Activated CD8-positive, alpha-beta memory T cell treated with anti-CD3 and anti-CD28 coated beads for 4 hours (primary cell): ENCODE measurements at regions not wholly inside any gene's neighbourhood (a gene's known extent, or its start where the extent isn't known, plus 50 kb on each side); places are given as distances from the start of the nearest gene placed in this dataset.
"Not testable (repeated sequence)": the region's sequence is repeated elsewhere in the genome, so short reads cannot be mapped to it uniquely, and the experiment has no call there.

Experiments
- DNase-seq, 2 donors: peaks; one replicate each; pipeline ENCODE4 v3.0.0-alpha.2; 2020; ENCODE audit warnings: low read depth in 2 of 2

DNA sequence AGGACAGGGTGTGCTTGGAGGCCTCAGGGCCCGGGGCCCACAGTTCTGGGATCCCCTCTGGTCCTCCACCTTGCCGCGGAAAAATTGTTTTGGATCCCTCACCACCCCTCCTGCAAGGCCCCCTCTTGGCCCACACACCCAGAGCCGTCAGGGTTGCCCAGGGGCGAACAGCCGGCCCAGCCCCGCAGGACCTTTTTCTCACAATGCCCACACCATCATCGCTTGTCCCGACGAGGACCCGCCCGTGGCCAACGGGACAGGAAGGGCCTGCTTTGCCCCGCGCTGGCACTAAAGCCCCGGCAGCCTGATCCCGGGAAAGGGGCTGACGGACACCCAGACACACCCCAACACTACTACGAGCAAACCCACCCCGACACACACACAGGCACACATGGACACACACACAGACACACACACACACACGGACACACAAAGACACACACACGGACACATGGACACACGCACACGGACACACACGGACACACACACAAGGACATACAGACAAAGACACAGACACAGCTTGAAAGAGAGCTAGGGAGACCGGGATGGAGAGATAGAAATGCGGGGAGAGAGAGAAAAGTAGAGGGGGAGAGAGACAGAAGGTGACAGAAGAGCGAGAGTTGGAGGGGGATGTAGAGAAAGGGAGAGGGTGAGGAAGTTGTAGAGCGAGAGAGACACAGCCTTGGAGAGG is 1493.5 kb upstream of the DEFB115 start:
- no peak for DNase-seq

DNA sequence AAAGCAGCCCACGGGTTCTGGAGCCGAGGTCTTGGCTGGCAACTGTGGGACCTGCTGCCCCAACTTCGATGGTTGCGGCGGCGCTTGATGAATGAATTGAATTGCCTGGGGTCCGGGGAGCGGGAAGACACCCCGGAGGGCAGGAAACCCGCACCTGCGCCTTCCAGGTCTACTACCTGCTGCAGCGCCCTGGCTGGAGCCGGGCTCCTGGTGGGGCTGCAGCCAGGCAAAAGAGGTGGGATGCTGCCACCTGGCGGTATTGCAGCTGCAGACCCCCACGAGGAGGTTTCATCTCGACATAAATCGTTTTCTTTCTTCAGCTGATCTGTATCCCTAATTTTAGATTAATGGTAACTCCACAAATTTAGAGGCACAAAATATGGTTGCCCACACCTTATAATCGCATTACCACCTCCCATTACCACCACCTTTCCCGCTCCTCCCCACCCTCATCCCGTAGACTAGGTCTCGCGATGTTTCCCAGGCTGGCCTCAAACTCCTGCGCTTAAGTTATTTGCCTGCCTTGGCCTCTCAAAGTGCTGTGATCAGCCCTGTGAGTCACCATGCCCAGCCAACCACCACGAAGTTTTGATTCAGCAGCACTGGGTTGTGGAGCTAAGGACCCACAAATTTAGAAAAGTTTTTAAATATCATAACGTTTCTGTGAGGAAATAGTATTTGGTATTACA is 1492.4 kb upstream of the DEFB115 start:
- DNase-seq, result not testable (repeated sequence)

DNA sequence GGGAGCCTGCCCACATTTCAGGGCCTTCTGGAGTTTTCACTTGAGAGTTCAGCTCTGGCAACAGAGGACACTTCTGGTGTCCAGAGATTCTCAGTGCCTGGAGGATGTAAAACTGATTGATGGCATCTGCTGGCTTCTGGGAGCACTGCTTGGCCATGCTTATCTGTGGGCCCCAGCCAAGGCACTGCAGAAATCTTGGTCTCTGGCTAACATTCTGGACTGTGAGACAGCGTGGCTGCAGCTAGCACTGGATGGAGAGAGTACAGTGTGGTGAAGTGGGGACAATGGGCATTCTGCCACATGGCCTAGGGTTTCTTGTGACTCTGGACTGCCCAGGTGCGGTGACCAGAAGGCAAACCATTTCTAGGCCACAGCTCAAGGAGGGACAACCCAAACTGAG is 1479.4 kb upstream of the DEFB115 start:
- not testable (repeated sequence) for DNase-seq

DNA sequence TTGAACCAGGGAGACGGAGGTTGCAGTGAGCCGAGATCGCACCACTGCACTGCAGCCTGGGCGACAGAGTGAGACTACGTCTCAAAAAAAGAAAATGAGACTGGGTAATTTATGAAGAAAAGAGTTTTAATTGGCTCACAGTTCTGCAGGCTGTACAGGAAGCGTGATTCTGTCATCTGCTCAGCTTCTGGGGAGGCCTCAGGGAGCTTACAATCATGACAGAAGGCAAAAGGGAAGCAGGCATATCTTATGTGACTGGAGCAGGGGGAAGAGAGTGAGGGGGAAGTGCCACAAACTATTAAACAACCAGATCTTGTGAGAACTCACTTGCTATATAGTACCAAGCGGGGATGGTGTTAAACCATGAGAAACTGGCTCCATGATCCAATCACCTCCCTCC is 1476.2 kb upstream of the DEFB115 start:
- DNase-seq, result not testable (repeated sequence)

DNA sequence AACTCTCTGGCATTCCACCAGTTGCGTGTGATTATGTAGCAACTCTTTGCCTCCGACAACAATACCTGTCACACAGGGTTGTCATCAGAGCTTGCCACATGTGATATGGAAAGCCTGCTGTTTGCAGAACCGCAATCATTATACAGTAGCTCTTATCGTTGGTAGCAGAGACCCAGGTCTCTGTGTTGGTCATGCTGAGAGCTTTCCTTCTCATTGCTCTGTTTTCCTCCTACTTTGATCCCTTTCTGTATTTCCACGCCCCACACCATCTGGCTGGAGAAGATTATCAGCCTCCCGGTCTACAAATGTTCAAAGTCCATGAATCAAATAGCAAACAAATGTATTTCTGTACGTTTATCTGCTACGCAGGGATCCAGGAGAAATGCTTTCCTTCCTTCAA is 1475.6 kb upstream of the DEFB115 start:
- DNase-seq, result not testable (repeated sequence)

DNA sequence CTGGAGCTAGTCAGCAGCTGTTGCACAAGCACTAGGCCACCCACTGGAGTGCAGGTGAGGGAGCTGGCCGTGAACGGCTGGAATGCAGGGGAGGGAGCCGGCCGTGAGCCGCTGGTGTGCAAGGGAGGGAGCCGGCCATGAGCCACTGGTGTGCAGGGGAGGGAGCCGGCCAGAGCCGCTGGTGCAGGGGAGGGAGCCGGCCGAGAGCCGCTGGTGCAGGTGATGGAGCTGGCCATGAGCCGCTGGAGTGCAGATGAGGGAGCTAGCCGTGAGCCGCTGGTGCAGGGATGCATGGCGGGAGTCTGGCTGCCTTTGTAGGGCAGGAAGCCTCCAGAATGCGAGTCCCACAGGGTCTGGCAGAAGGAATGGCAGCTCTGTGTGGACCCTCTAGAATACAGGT is 1470.0 kb upstream of the DEFB115 start:
- not testable (repeated sequence) for DNase-seq

DNA sequence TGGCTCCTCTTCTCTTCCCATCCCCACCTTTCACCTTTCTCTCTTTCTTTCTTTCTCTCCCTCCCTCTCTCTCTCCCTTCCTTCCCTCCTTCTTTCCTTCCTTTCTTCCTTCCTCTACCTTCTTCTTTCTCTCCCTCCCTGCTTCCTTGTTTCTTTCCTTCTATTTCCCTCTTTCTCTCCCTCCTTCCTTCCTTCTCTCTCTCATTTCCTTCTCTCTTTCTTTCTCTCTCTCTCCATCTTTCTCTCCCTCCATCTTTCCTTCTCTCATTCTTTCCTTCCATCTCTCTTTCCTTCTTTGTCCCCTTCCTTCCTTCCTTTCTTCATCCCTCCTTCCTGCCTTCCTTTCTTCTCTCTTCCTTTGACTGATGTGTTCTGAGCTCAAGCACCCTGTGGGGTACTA is 1467.0 kb upstream of the DEFB115 start:
- no peak for DNase-seq

DNA sequence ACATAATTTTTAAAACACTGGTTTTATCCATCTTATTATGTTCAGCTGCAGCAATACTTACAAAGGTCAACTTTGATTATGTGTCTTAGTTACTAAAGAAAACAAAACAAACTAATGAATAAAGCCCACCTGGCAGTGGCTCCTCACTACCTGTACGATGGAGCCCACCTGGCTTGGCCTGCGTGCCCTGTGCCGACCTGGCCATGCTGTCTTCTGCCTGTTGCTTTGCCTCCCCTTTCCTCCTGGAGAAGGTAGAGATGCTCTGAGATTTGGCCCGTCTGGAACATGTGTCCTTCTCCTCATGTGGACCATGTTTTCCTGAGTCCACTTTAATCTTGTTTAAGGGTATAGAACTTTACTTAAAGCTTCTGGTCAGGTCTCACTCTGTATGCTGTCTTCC is 1426.0 kb upstream of the DEFB115 start:
- DNase-seq, result not testable (repeated sequence)

DNA sequence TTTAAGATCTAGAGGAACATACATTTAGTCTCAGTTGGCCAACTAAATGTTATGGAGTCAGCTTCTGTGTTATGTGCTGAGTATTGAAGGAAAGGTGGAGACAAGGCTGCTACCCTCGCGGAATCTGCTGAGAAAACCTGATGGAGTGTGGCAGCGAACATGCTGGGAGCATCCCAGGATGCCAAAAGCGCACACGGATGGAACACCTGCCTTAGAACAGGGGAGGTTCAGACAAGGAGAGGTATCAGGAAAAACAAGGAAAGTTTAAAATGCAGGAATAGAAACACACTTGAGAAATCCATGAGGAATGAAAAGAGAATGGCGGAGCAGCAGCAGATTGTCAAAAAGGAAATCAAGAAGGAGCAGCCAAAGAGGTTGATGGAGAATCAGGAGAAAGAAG is 1389.5 kb upstream of the DEFB115 start:
- not testable (repeated sequence) for DNase-seq

DNA sequence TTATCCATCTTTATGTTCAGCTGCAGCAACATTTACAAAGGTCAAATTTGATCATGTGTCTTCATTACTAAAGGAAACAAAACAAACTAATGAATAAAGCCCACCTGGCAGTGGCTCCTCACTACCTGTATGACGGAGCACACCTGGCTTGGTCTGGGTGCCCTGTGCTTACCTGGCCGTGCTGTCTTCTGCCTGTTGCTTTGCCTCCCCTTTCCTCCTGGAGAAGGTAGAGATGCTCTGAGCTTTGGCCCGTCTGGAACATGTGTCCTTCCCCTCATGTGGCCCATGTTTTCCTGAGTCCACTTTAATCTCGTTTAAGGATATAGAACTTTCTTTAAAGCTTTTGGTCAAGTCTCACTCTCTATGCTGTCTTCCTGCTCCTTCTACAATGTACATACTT is 1388.8 kb upstream of the DEFB115 start:
- DNase-seq, result not testable (repeated sequence)

DNA sequence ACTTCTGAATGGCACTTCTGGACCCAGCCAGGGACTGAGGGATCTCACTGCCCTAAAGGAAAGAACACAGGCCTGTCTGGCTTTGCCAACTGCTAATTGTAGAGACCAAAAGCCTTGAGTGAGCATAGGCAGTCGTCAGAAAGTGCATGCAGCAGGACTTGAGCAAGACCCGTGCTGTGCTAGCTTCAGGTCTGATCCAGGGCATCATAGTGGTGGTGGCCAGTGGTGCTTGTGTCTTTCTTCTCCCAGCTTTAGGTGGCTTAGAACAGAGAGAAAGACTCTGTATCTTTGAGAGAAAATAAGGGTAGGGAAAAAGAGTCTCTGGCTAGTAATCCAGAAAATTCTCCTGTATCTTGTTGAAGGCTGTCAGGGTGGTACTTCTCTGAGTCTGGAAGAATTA is 1385.6 kb upstream of the DEFB115 start:
- not testable (repeated sequence) for DNase-seq

DNA sequence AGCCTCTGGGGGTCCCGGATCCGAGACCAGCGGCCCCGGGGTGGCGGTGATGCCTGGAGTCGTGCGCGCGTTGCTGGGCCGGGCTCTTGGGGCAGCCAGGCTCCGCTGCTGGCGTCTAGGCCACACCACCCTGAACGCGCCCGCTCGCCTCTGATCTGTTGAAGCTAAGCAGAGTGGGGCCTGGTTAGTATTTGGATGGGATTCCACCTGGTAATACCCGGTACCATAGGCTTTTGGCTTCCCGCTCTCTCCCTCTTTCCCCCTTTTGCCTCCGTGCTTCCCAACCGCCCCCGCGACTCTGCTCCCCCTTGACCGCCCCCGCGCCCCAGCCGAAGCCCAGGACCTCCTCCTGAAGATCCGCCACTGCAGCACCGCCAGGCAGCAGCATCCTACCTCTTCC is 1383.5 kb upstream of the DEFB115 start:
- DNase-seq, result no peak

DNA sequence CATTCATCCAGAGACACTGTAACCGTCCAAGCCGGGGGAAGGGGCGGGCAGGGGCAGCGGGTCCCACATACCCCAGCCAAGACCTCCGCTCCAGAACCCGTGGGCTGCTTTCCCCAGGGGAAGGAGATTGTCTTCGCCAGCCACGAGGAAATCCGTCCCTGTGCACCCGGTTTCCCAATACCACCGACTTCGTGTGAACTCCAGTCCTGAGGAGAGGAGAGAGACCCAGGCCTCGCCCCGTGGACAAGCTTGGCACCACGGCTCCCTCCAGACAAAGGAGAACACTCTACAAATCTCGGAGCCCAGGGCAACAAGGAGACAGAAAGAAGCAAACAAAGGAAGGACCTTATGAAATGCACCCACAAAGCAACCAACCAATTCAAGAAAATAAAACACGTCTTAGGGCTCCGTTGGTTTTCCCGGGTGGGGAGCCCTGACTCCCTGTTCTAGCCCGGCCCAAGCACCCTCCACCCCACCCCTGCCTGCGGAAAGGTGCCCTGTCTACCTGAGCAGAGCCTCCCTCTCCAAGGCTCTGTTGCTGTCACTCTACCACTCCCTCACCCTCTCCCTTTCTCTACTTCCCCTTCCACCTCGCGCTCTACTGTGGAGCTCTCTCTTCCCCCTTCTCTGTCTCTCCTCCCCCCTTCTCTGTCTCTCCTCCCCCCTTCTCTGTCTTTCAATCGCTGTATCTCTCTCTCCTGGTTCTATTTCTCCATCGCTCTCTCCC is 1382.8 kb upstream of the DEFB115 start:
- DNase-seq, result no peak

DNA sequence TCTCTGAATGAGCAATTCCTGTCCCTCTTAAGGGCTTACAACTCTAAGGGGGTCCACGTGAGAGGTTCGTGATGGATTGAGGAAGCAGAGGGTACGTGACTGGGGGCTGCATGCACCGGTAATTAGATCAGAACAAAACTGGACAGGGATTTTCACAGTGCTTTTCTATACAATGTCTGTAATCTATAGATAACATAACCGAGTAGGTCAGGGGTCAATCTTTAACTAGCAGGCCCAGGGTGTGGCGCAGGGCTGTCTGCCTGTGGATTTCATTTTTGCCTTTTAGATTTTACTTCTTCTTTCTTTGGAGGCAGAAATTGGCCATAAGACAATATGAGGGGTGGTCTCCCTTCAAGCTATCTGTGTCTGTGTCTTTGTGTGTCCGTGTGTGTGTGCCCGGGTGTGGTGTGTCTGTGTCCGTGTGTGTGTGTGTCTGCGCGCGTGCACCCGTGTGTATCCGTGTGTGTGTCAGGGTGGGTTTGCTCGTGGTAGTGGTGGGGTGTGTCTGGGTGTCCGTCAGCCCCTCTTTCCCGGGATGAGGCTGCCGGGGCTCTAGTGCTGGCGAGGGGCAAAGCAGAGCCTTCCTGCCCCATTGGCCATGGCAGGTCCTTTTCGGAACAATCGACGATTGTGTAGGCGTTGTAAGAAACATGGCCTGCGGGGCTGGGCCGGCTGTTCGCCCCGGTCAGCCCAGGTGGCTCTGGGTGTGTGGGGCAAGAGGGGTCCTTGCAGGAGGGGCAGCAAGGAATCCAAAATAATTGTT is 1382.0 kb upstream of the DEFB115 start:
- not testable (repeated sequence) for DNase-seq

DNA sequence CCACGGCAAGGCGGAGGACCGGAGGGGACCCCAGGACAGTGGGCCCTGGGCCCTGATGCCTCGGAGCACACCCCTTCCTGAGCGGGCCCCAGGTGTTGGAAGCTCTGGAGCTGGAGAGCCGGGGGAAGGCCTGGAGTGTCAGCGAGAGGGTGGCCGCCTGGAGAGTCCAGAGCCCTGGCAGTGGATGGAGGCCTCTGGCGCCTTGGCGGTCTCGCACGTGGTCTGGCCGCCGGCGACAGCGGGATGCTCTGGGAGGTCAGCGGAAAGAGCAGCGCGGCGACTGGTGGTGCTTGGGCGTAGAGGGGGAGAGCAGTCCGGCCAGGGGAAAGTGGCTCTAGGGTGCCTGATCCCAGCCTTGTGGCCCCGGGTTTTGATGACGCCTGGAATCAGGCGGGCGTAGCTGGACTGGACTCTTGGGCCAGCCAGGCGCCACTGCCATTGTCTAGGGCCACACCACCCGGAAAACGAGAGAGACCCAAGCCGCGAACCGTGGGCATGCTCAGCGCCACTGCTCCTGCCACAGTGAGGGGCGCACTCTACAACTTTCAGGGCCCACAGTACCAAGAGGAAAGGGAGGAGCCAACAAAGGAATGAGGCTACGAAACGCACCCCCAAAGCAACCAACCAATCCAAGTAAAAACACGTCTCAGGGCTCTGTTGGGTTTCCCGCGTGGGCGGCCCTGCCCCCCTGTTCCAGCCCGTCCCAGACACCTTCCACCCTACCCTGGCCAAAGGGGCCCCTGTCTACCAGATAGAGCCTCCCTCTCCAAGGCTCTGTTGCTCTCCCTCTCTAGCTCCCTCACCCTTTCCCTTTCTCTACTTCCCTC is 1381.2 kb upstream of the DEFB115 start:
- DNase-seq, result not testable (repeated sequence)

DNA sequence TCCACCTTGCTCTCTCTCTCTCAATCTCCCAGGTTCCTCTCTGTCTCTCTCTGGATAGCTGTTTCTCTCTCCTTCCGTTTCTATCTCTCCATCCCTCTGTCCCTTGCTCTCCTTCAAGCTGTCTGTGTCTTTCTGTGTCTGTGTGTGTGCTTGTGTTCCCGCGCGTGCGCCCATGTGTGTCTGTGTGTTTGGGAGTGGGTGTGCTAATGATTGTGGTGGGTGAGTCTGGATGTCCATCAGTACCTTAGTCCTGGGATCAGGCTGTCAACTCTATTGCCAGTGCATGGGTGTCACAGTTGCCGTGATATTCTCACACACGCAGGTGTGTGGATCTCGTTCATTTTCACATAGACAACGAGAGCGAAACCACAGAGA is 1380.6 kb upstream of the DEFB115 start:
- no peak for DNase-seq

DNA sequence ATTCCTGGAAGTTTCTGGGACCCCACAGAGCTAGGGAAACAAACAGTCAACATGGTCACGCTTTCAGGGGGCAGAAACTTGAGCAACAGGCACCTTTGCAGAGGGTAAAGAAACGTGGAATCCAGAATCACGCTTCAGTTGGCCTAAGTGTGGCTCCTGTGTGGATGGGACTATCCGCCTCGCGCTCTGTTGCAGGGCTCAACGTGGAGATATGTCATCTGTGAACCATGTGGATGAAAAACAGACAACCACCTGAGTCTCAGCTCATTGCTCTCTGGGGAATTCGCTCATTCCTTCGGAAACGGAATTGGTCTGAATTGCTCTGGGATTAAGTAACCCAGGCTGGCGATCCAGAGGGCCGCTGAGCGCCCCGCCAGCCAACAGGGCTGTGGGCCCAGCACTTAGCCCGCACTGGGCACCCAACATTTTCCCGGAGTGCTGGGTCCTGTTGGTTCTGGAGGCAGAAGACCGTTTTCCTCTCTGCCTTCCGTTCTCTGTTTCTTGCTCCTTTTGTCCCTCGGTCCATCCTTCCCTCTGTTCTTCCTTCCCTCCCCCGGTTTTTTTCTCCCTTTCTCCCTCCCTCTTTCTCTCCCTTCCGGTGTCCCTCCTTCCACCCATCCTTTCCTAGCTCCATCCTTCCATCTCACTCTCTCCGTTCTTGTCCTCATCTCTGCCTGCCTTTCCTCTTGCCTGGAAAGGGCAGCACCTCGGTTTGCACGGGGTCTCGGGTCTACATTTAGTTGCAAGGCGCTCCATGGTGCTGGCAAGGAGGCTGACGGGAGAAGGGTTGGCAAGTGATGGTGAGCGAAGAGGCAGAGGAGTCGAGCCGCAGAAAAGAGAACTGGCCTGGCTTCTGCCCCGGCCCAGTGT is 1379.8 kb upstream of the DEFB115 start:
- not testable (repeated sequence) for DNase-seq

DNA sequence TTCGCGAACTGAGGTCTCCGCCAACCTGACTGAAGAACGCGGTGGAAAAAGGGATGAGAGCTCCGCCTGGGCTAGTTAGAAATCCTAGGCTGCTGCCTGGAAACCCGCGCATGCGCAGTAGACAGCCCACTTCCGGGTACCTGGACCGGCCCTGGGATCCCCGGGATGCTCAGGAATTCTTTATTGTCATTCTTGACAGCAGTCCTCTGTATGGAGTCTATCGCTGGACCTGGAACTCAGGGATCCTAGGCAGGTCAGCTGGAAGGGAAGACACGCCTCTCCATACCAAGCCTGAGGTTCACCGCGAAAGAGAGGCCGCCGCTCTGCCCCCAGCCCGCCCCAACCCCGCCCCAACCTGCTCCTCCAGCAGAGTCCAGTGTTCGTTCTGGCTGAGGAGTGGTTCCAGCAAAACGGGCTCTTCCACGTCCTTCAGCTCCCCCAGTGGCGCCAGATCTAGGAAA is 1379.2 kb upstream of the DEFB115 start:
- no peak for DNase-seq

DNA sequence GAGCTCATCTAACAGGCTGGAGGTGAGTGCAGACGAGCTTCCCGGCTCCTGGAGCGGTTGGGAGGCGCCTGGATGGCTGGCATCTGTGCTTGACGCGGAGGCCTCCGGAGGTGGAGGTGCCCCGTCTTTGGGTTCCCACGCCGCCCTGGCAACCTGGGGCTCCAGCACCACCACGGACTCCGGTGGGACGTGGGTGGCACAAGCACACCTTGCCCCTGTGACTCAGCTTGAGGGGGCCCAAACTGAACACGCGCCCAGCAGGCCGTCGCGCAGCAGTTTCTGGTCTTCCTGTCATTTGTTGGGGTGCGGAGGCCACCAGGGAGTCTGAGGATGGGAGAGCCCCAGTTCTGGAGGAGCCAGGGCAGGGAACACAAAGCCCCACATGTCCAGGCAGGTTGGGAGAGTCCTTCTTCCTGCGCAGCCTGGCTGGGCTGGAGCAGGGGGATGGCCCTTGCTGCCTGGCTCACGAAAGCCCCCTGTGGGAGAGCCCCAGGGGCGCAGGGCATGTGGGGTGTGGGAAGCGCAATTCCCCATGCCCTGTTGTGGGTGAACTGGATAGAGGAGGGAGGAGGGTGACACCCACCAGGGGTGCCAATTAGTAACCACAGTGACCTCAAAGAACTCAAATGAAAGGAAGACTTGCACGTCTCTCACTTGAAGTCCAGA is 1378.6 kb upstream of the DEFB115 start:
- no peak for DNase-seq

DNA sequence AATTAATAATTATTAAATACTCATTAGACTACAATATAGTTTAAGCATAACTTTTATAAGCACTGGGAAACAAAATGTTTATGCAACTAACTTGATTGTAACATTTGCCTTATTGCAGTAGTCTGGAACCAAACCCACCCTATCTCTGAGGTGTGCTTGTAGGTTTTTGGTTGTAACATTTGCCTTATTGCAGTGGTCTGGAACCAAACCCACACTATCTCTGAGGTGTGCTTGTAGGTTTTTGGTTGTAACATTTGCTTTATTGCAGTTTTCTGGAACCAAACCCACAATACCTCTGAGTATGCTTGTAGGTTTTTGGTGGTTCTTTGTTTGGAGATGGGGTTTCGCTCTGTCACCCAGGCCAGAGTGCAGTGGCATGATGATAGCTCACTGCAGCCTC is 1376.4 kb upstream of the DEFB115 start:
- not testable (repeated sequence) for DNase-seq
